ENCODE measurements at regions not wholly inside any gene's neighbourhood (a gene's known extent, or its start where the extent isn't known, plus 50 kb on each side); places are given as distances from the start of the nearest gene placed in this dataset.
A peak's percentile ranks its signal among the peaks of the same experiment; 100 is the strongest.
"Not testable (repeated sequence)": the region's sequence is repeated elsewhere in the genome, so short reads cannot be mapped to it uniquely, and the experiment has no call there.

DNA sequence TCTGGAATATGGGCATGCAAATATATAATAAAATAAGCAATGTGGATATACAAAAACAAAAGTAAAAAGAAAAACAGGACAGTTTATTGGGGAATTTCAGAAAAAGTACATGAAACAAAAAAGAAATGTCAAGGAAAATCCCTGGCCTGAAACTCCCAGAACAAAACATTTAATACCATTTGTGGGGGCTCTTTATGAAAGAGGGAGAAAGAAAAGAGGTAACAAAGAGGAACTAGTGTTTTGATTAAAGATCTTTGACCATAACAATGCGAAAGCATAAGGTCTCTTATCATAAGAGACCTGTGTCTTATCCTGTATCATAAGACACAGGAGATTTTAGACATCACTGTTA is 88.6 kb upstream of the ARID1B start:
- DNase-seq (ENCODE audit: low read depth in 2 of 2): no peak

DNA sequence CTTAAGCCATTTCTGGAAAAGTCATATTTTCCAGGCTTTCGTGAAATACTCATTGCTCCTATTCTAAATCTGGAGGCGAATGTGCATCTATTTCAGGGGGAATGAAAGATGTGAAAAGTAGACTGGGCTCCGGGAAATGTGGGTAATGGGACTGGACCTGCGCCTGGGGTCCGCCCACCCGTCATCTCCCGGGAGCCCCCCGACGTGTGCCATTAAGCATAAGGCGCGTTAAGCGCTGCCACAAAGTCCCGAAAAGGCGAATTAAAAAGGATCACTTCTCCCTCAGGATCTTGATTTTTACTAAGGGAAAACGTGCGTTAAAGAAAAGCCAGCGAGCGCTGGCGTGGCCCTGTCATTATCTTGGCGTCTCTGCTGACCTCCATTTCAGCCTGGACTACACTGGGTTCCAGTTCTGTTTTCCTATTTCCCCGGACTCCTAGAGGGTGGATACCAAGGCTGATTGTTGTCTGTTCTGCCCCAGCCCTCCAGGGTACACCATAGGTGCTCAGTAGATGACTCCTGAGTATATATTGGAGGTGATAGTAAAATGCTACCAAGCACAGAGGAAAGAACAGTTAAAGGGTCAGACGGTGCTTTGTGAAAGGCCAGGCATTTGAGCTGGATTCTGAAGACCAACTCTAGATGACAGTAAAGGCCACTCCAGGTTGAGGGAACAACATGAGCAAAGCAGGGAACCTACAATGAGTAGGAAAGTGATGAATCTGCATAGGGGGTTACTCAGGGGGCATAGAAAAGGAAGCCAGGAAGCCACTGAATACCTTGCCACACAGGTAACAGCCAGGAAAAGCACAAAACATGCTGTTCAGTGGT is 89.2 kb upstream of the ARID1B start:
- no peak for DNase-seq (ENCODE audit: low read depth in 2 of 2)

DNA sequence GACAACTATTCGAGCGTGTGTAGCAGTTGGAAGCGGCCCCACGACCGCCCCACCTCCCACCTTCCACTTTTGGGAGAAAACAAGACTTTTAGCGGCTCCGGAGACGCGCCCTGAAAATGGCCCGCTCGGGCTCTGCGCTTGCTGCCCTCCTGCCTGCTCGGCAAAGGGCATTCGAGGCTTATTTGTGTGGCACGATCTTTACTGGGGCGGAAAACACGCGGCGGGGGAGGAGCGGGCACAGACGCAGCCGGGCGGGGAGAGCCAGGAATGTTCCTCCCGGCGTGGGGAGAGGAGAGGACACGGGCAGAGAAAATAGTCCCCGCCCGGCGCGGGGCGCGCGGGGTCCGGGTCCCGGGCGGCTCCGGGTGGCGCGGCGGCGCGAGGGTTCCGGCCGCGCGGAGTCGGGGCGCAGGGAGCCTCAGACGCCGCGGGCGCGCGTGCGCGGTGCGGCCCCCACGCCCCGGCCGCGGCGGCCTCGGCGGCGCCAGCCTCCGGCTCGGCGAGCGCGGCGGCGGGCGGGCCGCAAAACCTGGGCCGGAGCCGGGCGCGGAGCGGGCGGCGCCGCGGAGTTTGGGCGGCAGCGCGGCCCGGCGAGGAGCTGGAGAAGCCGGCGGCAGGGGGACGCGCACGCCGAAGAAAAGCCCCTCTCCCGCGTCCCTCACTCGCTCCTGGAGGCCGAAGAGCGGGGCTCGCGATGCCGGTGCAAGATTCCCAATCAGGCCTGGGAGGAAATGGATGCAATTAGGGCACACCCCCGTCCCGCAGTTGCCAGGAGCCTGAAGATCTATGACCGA is 90.0 kb upstream of the ARID1B start:
- peak; percentile 63 to 72 for DNase-seq (ENCODE audit: low read depth in 2 of 2)

DNA sequence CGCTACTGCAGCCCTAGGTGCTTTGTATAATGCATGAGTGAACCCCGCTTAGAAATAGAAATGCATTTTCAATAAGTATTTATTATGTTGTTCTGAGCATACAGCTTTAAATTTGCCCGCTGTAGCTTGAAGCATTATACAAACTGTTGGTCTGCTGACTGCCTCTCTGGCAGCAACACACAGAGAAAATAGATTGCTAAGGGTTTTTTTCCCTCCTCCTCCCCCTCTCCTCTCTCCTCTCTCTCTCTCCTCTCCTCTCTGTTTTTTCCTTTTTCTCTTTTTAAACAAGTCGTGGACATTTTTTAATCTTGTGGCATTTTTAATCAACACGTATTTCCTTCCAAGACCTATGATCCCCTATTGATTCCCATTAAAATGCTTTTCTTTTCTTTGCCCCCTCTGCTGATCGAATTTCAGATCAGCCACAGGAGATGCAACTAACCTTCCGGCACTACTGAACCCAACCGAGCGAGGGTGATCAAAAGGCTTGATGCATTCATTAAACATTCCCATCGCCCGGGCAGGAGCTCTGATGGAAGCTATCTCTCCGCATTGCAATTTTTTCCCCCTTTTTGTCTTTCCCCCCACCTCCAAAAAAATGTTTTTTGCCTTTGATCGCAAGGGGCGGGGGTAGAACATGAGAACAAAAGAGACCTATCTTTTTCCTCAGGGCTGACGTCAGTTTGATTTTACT is 90.7 kb upstream of the ARID1B start:
- peak in 1 of 2 experiments; percentile 8 for DNase-seq (ENCODE audit: low read depth in 2 of 2)

DNA sequence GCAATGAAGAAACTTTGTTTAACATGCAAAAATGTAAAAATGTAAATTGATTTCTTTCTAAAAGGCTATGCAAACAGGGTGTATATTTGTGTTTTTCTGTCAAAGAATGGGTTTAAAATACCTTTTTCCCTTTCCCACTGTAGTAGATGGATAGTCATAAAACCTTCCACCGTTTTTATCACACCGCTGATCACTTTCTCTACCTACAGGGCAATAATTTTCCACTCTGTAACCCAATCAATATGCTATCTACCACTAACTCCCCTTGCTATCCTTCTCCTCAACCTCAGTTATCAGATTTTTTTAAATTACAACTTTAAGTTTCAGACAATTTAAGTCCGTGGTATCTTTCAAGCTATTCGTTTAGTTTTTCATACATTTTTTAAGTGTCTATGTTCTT is 91.4 kb upstream of the ARID1B start:
- no peak for DNase-seq (ENCODE audit: low read depth in 2 of 2)

DNA sequence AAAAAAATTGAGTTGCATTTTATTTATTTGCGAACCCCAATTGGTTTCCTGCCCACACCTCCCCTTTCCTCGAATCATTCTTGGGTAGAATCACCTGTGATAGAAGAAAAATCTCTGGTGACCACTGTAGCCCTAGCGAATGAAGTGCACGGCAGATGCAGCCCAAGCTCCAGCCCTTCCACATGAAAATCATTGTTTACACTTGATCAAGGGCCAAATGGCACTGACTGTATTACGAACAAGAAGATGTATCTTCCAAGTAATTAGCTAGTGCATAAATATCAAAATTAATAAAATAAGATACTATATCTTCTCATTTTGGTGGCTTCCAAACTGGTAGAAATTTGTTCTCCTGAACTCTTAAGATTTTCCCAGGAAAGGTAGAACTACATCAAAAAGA is 93.4 kb upstream of the ARID1B start:
- no peak for DNase-seq (ENCODE audit: low read depth in 2 of 2)

DNA sequence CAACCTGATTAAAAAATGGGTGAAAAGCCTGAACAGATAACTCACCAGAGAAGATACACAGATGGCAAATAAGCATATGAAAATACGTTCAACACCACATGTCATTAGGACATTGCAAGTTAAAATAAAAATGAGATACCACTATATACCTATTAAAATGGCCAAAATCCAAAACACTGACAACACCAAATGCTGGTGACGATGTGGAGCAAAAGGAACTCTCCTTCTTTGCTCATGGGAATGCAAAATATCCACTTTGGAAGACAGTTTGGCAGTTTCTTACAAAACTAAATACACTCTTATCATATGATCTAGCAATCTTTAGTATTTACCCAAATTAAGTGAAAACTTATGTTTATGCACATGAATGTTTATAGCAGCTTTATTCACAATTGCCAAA is 100.5 kb upstream of the ARID1B start:
- no peak for DNase-seq (ENCODE audit: low read depth in 2 of 2)

DNA sequence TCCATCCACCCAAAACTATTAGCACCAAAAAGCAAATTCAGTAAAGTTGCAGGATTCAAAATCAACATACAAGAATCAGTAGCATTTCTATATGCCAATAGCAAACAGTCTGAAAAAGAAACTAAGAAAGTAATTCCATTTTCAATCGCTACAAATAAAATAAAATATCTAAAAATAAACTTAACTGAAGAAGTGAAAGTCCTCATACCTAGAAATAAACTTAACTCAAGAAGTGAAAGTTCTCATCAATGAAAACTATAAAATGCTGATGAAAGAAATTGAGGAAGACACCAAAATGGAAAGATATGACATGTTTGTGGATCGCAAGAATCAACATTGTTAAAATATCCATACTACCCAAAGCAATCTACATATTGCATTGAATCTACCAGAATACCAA is 103.0 kb upstream of the ARID1B start:
- no peak for DNase-seq (ENCODE audit: low read depth in 2 of 2)

DNA sequence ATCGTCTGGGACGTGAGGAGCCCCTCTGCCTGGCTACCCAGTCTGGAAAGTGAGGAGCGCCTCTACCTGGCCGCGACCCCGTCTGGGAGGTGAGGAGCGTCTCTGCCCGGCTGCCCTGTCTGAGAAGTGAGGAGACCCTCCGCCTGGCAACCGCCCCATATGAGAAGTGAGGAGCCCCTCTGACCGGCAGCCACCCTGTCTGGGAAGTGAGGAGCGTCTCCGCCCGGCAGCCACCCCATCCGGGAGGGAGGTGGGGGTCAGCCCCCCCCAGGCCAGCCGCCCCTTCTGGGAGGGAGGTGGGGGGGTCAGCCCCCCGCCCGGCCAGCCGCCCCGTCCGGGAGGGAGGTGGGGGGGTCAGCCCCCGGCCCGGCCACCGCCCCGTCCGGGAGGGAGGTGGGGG is 107.1 kb upstream of the ARID1B start:
- DNase-seq (ENCODE audit: low read depth in 2 of 2): not testable (repeated sequence)

DNA sequence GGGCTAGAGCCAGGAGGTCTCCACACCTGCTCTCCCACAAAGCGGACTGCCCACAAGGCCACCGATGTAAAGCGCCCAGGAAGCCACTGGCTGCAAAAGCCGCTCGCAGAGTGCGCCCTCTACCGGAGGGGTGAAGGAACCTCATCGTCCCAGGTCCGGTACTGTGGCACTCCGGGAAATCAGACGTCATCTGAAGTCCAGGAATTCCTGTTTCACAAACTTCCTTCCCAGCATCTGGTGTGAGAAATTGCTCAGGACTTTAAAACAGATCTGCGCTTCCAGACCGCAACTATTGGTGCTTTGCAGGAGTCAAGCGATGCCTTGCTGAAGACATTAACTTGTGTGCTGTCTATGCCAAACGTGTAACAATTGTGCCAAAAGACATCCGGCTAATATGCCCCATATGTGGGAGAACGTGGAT is 115.1 kb upstream of the ARID1B start:
- DNase-seq (ENCODE audit: low read depth in 2 of 2): peak; percentile 21 to 51

DNA sequence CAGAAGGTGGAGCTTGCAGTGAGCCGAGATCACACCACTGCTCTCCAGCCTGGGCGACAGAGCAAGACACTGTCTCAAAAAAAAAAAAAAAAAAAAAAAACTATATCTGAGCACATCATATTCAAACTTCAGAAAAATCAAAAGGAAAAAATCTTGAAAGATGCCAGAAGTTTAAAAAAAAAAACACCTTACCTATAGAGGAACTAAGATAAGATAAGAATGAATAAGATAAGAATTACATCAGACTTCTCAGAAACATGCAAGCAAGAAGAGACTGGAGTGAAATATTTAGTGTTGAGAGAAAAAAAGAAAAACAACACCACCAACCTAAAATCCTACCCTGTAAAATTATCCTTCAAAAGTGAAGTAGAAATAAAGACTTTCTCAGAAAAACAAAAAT is 116.8 kb upstream of the ARID1B start:
- DNase-seq (ENCODE audit: low read depth in 2 of 2): no peak

DNA sequence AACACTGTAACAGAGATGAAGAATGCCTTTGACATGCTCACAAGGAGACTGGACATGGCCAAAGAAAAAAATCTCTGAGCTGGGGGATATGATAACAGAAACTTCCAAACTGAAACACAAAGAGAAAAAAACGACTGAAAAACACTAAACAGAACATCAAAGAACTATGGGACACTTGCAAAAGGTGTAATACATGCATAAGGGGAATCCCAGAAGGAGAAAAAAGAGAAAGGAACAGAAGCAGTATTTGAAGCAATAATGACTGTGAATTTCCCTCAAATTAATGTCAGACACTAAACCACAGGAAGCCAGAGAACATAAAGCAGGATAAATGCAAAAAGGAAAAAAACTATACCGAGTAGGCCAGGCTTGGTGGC is 117.4 kb upstream of the ARID1B start:
- no peak for DNase-seq (ENCODE audit: low read depth in 2 of 2)

DNA sequence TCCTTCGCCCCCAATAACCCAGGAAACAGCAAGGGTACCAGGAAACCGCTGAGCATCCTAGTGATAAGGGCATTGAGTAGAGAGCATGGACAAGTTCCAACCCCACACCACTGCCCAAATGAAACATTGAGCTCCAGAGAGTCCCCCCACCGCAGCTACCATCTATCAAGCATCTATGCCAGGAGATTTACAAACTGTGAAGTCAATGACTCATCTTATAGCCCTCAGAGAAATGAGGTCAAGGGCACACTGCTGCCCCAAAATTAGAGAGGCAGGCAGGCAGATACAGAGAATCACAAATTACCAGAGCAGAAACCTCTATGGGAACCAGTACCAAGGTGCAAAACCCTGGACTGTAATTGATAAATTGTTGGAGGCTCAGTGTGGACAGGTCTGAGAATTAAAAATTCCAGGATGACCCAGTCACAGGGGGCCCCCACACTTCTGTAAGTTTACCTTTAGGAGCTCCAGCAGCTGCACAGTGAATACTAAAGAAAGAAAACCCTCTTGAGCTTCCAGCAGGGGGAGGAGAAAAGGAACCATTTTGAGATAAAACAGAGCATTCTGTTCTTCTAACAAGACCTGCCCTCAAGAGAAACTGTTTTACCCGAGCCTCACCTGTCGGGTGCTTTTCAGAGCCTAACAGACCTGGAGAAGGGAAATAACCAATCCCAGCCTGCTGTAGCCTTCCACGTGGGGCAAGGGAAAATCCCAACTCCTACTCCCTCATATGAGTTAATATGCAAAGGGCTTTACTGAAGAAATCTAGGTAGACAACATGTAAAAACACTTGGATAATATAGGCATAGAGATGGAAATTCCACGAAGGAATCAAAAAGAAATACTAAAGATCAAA is 118.0 kb upstream of the ARID1B start:
- DNase-seq (ENCODE audit: low read depth in 2 of 2): no peak

DNA sequence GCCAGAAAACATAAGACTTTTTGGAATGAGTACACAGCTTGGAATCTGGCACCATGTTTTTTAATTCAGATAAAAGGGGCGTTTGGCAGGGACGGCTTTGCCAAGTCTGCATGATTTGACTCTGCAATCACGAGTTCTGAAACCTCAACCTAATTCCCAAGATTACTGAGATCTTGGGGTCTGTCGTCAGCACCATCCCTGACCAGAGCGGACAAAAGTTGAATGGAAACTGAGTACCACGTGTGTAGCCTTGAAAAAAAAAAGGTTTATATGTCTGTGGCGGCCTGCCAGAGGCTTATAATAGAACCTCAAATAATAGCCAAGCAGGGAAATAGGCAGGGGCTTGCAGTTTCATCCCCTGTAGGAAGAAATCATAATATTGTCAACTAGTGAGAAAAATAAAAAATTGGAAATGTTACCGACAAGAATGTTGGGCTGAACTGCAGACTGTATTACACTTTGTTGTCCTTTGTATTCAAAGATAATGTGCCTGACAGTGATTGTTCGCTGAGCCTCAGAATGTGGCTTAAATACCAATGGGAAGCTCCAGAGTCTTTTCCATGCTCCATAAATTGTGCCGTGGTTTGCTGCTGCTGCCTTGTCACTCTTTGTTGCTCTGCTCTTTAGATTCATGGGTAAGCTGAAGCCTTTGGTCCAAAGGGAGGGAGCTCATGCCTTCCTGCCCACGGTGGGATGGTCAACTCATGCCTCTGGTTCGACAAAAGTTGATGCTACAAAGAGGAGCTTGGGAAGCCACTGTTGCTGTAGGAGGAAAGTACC is 118.8 kb upstream of the ARID1B start:
- no peak for DNase-seq (ENCODE audit: low read depth in 2 of 2)

DNA sequence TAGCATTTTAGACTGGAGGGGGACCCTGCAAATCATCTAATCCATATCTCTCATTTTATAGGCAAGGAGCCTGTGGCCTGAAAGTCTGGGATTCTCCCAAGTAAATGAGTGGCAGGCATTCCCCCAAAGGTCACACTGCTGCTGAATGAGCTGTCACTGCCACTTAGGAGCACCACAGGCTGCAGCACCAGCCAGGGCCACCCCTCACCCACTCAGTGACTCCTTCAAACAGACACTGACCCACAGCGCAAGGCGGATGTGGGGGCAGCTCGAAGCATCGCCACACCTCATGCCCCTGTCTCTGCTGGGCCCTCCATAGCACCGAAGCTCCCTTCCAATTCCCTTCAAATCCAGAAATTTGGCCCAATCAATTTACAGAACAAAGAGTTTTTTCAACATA is 119.9 kb upstream of the ARID1B start:
- no peak for DNase-seq (ENCODE audit: low read depth in 2 of 2)

DNA sequence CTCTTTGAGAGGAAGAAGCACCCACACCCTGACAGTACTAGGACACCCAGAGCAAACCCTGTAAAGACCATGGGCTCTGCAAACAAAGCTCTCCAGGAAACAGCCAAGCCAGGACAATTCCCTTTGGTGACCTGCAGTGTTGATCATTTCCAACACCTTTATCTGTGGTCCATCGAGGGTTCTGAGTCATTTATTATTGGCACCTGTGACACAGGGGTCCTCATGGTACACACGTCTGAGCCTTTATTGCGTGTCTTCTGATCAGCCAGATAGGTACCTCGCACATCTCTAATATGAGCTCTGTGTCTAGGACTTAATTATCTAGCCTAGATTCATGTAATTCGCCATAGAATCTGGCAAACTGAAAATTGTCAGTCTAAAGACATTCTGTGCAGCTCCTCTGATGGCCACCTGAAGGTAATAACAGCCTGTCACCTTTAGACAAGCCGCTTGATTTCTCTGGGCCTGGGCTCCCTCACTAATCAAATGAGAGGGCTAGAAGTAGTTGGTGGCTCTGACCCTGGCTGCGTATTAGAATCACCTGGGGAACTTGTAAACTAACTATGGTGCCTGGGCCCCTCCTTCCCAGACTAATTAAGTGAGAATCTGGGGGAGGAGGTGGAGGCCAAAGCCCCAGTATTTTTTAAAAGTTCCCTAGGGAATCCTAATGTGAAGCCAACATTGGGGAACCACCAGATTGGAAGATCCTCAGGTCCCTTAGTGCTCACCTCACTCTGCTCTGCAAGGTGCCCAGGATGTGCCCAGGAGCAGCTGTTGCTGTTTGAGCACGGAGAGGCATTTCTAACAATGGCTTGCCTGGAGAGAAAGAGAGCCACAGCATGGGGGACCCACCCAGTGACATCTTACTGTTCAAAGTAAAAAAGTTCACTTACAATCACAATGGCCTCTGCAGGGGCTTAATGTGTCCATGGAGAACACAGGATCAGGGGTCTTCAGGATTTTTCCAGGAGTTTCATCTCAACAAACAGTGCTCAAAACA is 122.0 kb upstream of the ARID1B start:
- DNase-seq (ENCODE audit: low read depth in 2 of 2): no peak

DNA sequence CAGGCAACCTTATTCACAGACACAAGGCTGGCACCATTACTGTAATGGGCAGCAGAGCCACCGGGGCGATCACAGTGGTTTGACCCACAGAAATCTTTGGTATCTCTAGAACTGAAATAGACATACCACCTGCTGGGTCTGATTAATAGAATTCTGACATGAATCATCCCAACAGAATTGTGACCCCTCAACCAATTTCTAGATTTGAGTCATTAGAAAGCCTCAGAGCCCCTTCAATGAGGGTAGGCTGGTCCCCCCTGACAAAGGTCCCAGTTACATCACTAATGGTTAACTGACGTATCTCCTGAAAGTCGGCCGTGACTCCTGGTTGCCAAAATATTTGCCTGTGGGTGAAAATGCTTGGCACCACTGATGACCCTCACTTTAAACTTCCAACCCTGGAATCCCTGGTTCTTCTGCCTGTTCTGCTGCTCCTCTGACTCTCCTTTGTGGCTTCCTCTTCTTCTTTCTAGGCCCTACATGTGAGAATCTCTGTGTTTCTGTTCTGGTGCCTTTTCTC is 124.9 kb upstream of the ARID1B start:
- no peak for DNase-seq (ENCODE audit: low read depth in 2 of 2)

DNA sequence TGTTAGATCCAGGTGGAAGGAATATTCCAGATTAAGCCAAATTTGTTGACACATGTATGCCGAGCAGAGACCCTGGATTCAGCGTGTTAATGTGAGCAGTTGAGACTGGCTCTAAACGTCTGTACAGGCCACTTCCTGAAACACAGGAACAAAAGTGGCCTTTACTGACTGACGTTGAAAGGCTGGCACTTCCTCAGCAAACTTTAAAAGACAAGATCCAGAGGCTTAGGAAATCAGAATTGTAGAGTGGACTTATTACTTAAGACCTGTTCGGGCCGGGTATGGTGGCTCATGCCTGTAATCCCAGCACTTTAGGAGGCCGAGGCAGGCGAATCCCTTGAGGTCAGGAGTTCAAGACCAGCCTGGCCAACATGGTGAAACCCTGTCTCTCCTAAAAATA is 125.7 kb upstream of the ARID1B start:
- DNase-seq (ENCODE audit: low read depth in 2 of 2): no peak

DNA sequence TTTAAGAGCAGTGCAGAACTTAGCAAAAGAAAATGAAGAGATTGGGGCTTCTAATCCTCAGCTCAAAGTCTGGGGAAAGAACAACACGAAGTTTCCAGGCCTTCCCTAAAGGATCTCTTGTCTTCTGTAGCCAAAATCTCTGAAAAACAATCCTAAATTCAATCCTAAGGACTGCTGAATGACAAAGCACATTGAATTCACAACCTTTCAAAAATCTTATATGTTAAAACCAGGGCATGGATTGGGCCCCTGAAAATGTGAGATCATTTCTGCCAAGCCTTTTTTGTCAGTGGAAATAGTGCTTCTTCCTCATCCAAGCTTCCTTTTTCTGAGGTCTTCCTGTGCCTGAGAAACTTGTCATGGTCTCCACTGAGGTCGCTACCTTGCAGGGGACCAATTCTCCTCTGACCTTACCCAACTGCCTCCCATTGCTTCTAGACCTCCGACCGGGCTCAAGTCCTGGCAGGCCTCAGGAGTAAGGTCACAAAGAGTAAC is 126.2 kb upstream of the ARID1B start:
- no peak for DNase-seq (ENCODE audit: low read depth in 2 of 2)
